ENCODE measurements at regions not wholly inside any gene's neighbourhood (a gene's known extent, or its start where the extent isn't known, plus 50 kb on each side); places are given as distances from the start of the nearest gene placed in this dataset.

- peaks cover 5% of the 10 kb centered on the region for H3K9me3 Mint-ChIP-seq
- no peak for TF ChIP-seq CTCF (IDR thresholded peaks at IDR 0.05)
- H3K4me3 Mint-ChIP-seq, result no peak overlapping the region
- no peaks in the 10 kb centered on the region for H3K36me3 Mint-ChIP-seq (ENCODE audit: low read depth)
- H3K27ac Mint-ChIP-seq, result no peak overlapping the region
- no peaks in the 10 kb centered on the region for H3K27me3 Mint-ChIP-seq
- ChIA-PET POLR2A (no interaction called here), CTCF (no interaction called here)
- no peaks in the 10 kb centered on the region for H3K4me1 Mint-ChIP-seq
- intact Hi-C loops (cut with micrococcal nuclease), result no loop called here
- no peak for ATAC-seq (ENCODE audit: low read depth)
- DNase-seq, result no peak
Observed at GRCh38 chr2:182477774-182478173, 50.9 kb upstream of the PDE1A start.

- Mint-ChIP-seq H3K36me3 (ENCODE audit: low read depth) (no peaks in the 10 kb centered on the region), H3K4me1 (no peaks in the 10 kb centered on the region), H3K4me3 (no peak overlapping the region), H3K9me3 (no peaks in the 10 kb centered on the region), H3K27me3 (no peaks in the 10 kb centered on the region), H3K27ac (no peak overlapping the region)
- POLR2A ChIA-PET, result no interaction called here
- no peak for ATAC-seq (ENCODE audit: low read depth)
- no peak for DNase-seq
- intact Hi-C loops (cut with micrococcal nuclease), result no loop called here
- TF ChIP-seq CTCF (IDR thresholded peaks at IDR 0.05), result no peak
- CTCF ChIA-PET, result no interaction called here
Observed at GRCh38 chr2:182481676-182482075, 54.8 kb upstream of the PDE1A start.

- no peak for ATAC-seq (ENCODE audit: low read depth)
- ChIA-PET POLR2A (no interaction called here), CTCF (no interaction called here)
- intact Hi-C loops (cut with micrococcal nuclease), result no loop called here
- H3K9me3 Mint-ChIP-seq, result no peaks in the 10 kb centered on the region
- H3K36me3 Mint-ChIP-seq (ENCODE audit: low read depth), result no peaks in the 10 kb centered on the region
- no peak for TF ChIP-seq CTCF (IDR thresholded peaks at IDR 0.05)
- H3K27ac Mint-ChIP-seq, result no peak overlapping the region
- H3K27me3 Mint-ChIP-seq, result no peaks in the 10 kb centered on the region
- H3K4me1 Mint-ChIP-seq, result no peaks in the 10 kb centered on the region
- DNase-seq, result no peak
- H3K4me3 Mint-ChIP-seq, result no peak overlapping the region
Observed at GRCh38 chr2:182482511-182482910, 55.7 kb upstream of the PDE1A start.

- TF ChIP-seq CTCF (IDR thresholded peaks at IDR 0.05), result no peak
- H3K4me3 Mint-ChIP-seq, result no peak overlapping the region
- intact Hi-C loops (cut with micrococcal nuclease), result no loop called here
- H3K9me3 Mint-ChIP-seq, result no peaks in the 10 kb centered on the region
- no peaks in the 10 kb centered on the region for H3K36me3 Mint-ChIP-seq (ENCODE audit: low read depth)
- no peaks in the 10 kb centered on the region for H3K27me3 Mint-ChIP-seq
- DNase-seq, result no peak
- ATAC-seq (ENCODE audit: low read depth), result no peak
- H3K4me1 Mint-ChIP-seq, result no peaks in the 10 kb centered on the region
- CTCF ChIA-PET, result no interaction called here
- POLR2A ChIA-PET, result no interaction called here
- no peak overlapping the region for H3K27ac Mint-ChIP-seq
Observed at GRCh38 chr2:182496596-182496995, 69.8 kb upstream of the PDE1A start.

- no peaks in the 10 kb centered on the region for H3K4me1 Mint-ChIP-seq
- DNase-seq (no peak), ATAC-seq (ENCODE audit: low read depth) (no peak)
- intact Hi-C loops (cut with micrococcal nuclease), result no loop called here
- no peaks in the 10 kb centered on the region for H3K9me3 Mint-ChIP-seq
- no peak for TF ChIP-seq CTCF (IDR thresholded peaks at IDR 0.05)
- ChIA-PET POLR2A (no interaction called here), CTCF (no interaction called here)
- H3K4me3 Mint-ChIP-seq, result no peak overlapping the region
- H3K27ac Mint-ChIP-seq, result no peak overlapping the region
- no peaks in the 10 kb centered on the region for H3K27me3 Mint-ChIP-seq
- H3K36me3 Mint-ChIP-seq (ENCODE audit: low read depth), result no peaks in the 10 kb centered on the region
Observed at GRCh38 chr2:182499706-182500470, 73.1 kb upstream of the PDE1A start.

Measured in activated B cell treated with CpG ODN at 0.5 μM for 24 hours (primary cell).